ENCODE measurements at regions not wholly inside any gene's neighbourhood (a gene's known extent, or its start where the extent isn't known, plus 50 kb on each side); places are given as distances from the start of the nearest gene placed in this dataset.
A peak's percentile ranks its signal among the peaks of the same experiment; 100 is the strongest.

- Histone ChIP-seq H3K27me3 (ENCODE audit: control insufficient read depth, insufficient read depth, low read length) (no peaks in the 10 kb centered on the region), H3K4me3 (ENCODE audit: low read depth, low read length) (no peak overlapping the region), H3K36me3 (ENCODE audit: control insufficient read depth, insufficient read depth, low read length) (no peaks in the 10 kb centered on the region)
- TF ChIP-seq CTCF (IDR thresholded peaks at IDR 0.05; ENCODE audit: insufficient read depth, low read length, poor library complexity, severe bottlenecking): no peak
- no peak for DNase-seq (ENCODE audit: low read depth)
Observed at GRCh38 chr3:159480046-159480445, 508.6 kb upstream of the IL12A start.

GRCh38 chr3:159482241-159482993 is 506.2 kb upstream of the IL12A start:
- no peak for TF ChIP-seq CTCF (IDR thresholded peaks at IDR 0.05; ENCODE audit: insufficient read depth, low read length, poor library complexity, severe bottlenecking)
- H3K27me3 ChIP-seq (ENCODE audit: control insufficient read depth, insufficient read depth, low read length): no peaks in the 10 kb centered on the region
- no peak overlapping the region for H3K4me3 ChIP-seq (ENCODE audit: low read depth, low read length)
- H3K36me3 ChIP-seq (ENCODE audit: control insufficient read depth, insufficient read depth, low read length): no peaks in the 10 kb centered on the region
- no peak for DNase-seq (ENCODE audit: low read depth)

- Histone ChIP-seq H3K27me3 (ENCODE audit: control insufficient read depth, insufficient read depth, low read length) (no peaks in the 10 kb centered on the region), H3K4me3 (ENCODE audit: low read depth, low read length) (no peak overlapping the region), H3K36me3 (ENCODE audit: control insufficient read depth, insufficient read depth, low read length) (no peaks in the 10 kb centered on the region)
- no peak for TF ChIP-seq CTCF (IDR thresholded peaks at IDR 0.05; ENCODE audit: insufficient read depth, low read length, poor library complexity, severe bottlenecking)
- no peak for DNase-seq (ENCODE audit: low read depth)
Observed at GRCh38 chr3:159482994-159483367, 505.7 kb upstream of the IL12A start.

GRCh38 chr3:159486580-159486979 is 502.1 kb upstream of the IL12A start:
- TF ChIP-seq CTCF (IDR thresholded peaks at IDR 0.05; ENCODE audit: insufficient read depth, low read length, poor library complexity, severe bottlenecking): peak; percentile 25
- Histone ChIP-seq H3K4me3 (ENCODE audit: low read depth, low read length) (no peak overlapping the region), H3K36me3 (ENCODE audit: control insufficient read depth, insufficient read depth, low read length) (no peaks in the 10 kb centered on the region), H3K27me3 (ENCODE audit: control insufficient read depth, insufficient read depth, low read length) (no peaks in the 10 kb centered on the region)
- no peak for DNase-seq (ENCODE audit: low read depth)

- Histone ChIP-seq H3K36me3 (ENCODE audit: control insufficient read depth, insufficient read depth, low read length) (no peaks in the 10 kb centered on the region), H3K27me3 (ENCODE audit: control insufficient read depth, insufficient read depth, low read length) (no peaks in the 10 kb centered on the region), H3K4me3 (ENCODE audit: low read depth, low read length) (no peak overlapping the region)
- no peak for DNase-seq (ENCODE audit: low read depth)
- no peak for TF ChIP-seq CTCF (IDR thresholded peaks at IDR 0.05; ENCODE audit: insufficient read depth, low read length, poor library complexity, severe bottlenecking)
Observed at GRCh38 chr3:159487304-159487703, 501.3 kb upstream of the IL12A start.

- Histone ChIP-seq H3K36me3 (ENCODE audit: control insufficient read depth, insufficient read depth, low read length) (no peaks in the 10 kb centered on the region), H3K4me3 (ENCODE audit: low read depth, low read length) (no peak overlapping the region), H3K27me3 (ENCODE audit: control insufficient read depth, insufficient read depth, low read length) (no peaks in the 10 kb centered on the region)
- no peak for DNase-seq (ENCODE audit: low read depth)
- no peak for TF ChIP-seq CTCF (IDR thresholded peaks at IDR 0.05; ENCODE audit: insufficient read depth, low read length, poor library complexity, severe bottlenecking)
Observed at GRCh38 chr3:159488602-159489001, 500.0 kb upstream of the IL12A start.
